Sigmoid colon (tissue), 6 donors: ENCODE measurements at regions not wholly inside any gene's neighbourhood (a gene's known extent, or its start where the extent isn't known, plus 50 kb on each side); places are given as distances from the start of the nearest gene placed in this dataset.
A peak's percentile ranks its signal among the peaks of the same experiment; 100 is the strongest.

ENCODE experiments used
- DNase-seq: peaks from one replicate; pipeline ENCODE4 v3.0.0-alpha.2; 2019
- H3K27ac ChIP-seq, 4 donors: fragments of 200-600 bp; sonication (generic); one replicate each; pipeline ENCODE4 v1.5.1; 2016 to 2019; ENCODE audit warnings: mild to moderate bottlenecking in 1 of 4
- H3K27me3 ChIP-seq, 3 donors: fragments of 200-600 bp; sonication (generic); one replicate each; pipeline ENCODE4 v1.5.1; 2019; ENCODE audit warnings: mild to moderate bottlenecking in 1 of 3
- H3K36me3 ChIP-seq, 4 donors: fragments of 200-600 bp; sonication (generic); one replicate each; pipeline ENCODE4 v1.5.1; 2016 to 2019
- H3K4me1 ChIP-seq, 4 donors: fragments of 200-600 bp; sonication (generic); one replicate each; pipeline ENCODE4 v1.5.1; 2017 to 2019
- H3K4me3 ChIP-seq, 4 donors: fragments of 200-600 bp; sonication (generic); one replicate each; pipeline ENCODE4 v1.5.1; 2017 to 2019; ENCODE audit warnings: mild to moderate bottlenecking in 2 of 4, moderate library complexity in 1 of 4
- H3K9me3 ChIP-seq, 4 donors: fragments of 200-600 bp in 3 of 4; sonication (generic) in 3 of 4; one replicate each; pipeline versions ENCODE4 v1.5.1 to v1.6.1; 2013 to 2019
- EP300 ChIP-seq, 4 donors: sonication (generic); formaldehyde crosslinking; IDR thresholded peaks; one replicate each; pipeline ENCODE4 v1.6.1; 2017; ENCODE audit warnings: antibody characterized with exemption in 4 of 4
- POLR2A ChIP-seq, 2 donors: fragments of 450-650 bp; IDR thresholded peaks; one replicate each; pipeline ENCODE4 v1.6.1; 2016; ENCODE audit warnings: antibody characterized with exemption in 2 of 2, mild to moderate bottlenecking in 2 of 2, moderate library complexity in 2 of 2
- POLR2AphosphoS5 ChIP-seq, 4 donors: sonication (generic); formaldehyde crosslinking; IDR thresholded peaks; one replicate each; pipeline ENCODE4 v1.6.1; 2017; ENCODE audit warnings: antibody characterized with exemption in 4 of 4
- WGBS, 2 donors: extraction: QIAGEN DNeasy Blood & Tissue Kit; methylation state at CpG; one replicate each; pipeline ENCODE4 v1.1.7; 2013; 5-methylcytosine and 5-hydroxymethylcytosine counted together
- intact Hi-C: fragments of 100-400 bp; cut with DNase I; formaldehyde crosslinking; loops from one replicate; pipeline ENCODE4 v1.15.1; 2023
- TF ChIP-seq, protein P1 (sequence below), 4 experiments: fragments of 450-650 bp in 3 of 4; fragments of 200-600 bp in 1 of 4; IDR thresholded peaks; one replicate each; pipeline ENCODE4 v1.5.1; 2016 to 2019; ENCODE audit warnings: antibody characterized with exemption in 4 of 4, mild to moderate bottlenecking in 3 of 4, moderate library complexity in 2 of 4
- donor health status: healthy with polysubstance abuse.
- donor health status: healthy.

DNA sequence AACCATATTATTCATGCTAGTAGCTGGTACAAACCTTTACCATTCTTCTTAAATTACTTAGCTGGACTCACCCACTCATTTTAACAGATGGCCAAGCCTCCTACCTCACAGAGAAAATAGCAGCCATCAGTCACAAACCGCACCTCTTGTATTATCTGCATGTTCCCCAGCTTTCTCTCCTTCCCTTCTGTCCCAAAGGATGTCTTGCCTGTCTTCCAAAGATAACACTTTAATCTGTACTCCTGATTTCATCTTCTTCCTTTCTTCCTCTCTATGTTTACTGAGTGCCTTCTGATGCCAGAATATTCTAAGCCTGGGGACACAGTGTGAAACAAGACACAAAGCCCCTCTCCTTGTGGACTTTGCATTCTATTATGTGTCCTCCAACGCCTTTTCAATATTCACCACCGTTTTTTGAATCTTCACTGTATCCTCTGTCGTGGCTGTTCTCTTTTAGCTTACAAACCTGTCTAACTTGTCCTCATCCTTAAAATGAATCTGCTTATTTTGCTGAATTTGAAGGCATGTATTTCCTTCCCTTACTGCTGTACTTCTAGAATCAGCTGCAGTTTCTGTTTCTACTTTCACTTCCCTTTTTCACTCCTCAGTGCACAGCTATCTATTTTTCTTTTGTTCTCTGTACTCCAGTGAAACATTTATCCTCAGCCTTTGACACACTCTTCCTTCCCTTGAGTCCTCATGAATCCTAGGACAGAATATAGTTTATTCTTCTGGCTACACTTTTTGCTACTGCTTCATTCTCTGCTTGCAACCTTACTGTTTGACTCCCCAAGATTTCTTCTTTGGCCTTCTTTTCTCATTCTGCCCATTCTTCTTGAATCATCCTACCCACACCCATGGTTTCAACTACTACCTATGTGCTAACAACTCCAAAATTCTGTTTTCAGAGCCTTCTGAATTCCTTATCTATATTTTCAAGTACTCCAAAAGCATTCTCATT, 216.9 kb upstream of the SAMSN1 start:
- 15 to 19% methylated on average over 4 of the region's 4 CpGs for WGBS, 2 donors
- Histone ChIP-seq H3K36me3 (no peaks in the 10 kb centered on the region), H3K27me3 (no peaks in the 10 kb centered on the region), H3K27ac (peak overlapping the region; percentile 14 to 44 (median 24)), H3K4me3 (peak overlapping the region in 2 of 4 donors; percentile 8 to 9), H3K4me1 (no peaks in the 10 kb centered on the region), H3K9me3 (no peaks in the 10 kb centered on the region)
- TF ChIP-seq POLR2A (IDR thresholded peaks at IDR 0.05) (no peak), POLR2AphosphoS5 (IDR thresholded peaks at IDR 0.05) (peak in 1 of 4 donors; percentile 38), EP300 (IDR thresholded peaks at IDR 0.05) (no peak)
- intact Hi-C loops, result no loop called here
- DNase-seq, result no peak

DNA sequence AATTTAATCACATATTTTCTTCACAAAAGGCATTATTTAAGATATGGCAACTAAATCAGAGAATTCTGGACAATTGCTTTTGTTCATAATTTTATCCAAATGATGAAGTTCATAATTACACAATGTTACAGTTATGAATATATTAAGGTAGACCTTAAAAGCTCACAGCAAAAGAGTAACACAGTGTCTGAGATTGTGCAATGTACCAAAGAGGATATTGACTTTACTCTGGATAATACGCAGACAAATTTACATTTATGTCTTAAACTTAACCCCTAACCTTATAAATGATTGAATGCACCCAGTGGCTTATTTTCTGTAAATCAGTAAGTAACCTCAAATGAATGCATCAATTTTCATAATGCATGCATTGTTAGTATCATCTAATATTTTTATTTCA, 216.2 kb upstream of the SAMSN1 start:
- TF ChIP-seq EP300 (IDR thresholded peaks at IDR 0.05) (no peak), POLR2A (IDR thresholded peaks at IDR 0.05) (no peak), POLR2AphosphoS5 (IDR thresholded peaks at IDR 0.05) (no peak)
- TF ChIP-seq, protein P1, sequence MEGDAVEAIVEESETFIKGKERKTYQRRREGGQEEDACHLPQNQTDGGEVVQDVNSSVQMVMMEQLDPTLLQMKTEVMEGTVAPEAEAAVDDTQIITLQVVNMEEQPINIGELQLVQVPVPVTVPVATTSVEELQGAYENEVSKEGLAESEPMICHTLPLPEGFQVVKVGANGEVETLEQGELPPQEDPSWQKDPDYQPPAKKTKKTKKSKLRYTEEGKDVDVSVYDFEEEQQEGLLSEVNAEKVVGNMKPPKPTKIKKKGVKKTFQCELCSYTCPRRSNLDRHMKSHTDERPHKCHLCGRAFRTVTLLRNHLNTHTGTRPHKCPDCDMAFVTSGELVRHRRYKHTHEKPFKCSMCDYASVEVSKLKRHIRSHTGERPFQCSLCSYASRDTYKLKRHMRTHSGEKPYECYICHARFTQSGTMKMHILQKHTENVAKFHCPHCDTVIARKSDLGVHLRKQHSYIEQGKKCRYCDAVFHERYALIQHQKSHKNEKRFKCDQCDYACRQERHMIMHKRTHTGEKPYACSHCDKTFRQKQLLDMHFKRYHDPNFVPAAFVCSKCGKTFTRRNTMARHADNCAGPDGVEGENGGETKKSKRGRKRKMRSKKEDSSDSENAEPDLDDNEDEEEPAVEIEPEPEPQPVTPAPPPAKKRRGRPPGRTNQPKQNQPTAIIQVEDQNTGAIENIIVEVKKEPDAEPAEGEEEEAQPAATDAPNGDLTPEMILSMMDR (IDR thresholded peaks at IDR 0.05), result no peak
- 45 to 59% methylated on average over 1 of the region's 1 CpG for WGBS, 2 donors
- no peaks in the 10 kb centered on the region for H3K9me3 ChIP-seq
- intact Hi-C loops, result no loop called here
- H3K4me3 ChIP-seq, result peak overlapping the region in 2 of 4 donors; percentile 8 to 9
- peak overlapping the region in 2 of 4 donors; percentile 14 to 44 for H3K27ac ChIP-seq
- H3K4me1 ChIP-seq, result no peaks in the 10 kb centered on the region
- H3K36me3 ChIP-seq, result no peaks in the 10 kb centered on the region
- no peaks in the 10 kb centered on the region for H3K27me3 ChIP-seq
- no peak for DNase-seq

DNA sequence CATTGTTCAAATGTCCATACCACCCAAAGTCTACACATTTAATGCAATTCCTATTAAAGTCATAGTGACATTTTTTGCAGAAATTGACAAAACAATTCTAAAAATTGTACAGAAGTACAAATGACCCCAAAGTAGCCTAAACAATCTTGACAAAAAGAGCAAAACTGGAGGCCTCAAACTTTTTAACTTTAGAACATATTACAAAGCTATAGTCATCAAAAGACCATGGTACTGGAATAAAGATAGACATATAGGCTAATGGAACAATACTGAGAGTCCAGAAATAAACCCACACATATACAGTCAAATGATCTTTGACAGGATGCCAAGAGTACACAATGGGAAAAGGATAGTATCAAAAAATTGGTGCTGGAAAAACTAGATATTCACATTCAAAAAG, 213.2 kb upstream of the SAMSN1 start:
- H3K9me3 ChIP-seq, result no peaks in the 10 kb centered on the region
- TF ChIP-seq POLR2AphosphoS5 (IDR thresholded peaks at IDR 0.05) (no peak), EP300 (IDR thresholded peaks at IDR 0.05) (no peak), POLR2A (IDR thresholded peaks at IDR 0.05) (no peak)
- TF ChIP-seq, protein P1 (IDR thresholded peaks at IDR 0.05), result no peak
- H3K4me1 ChIP-seq, result no peaks in the 10 kb centered on the region
- intact Hi-C loops, result no loop called here
- H3K27ac ChIP-seq, result no peak overlapping the region
- no peak for DNase-seq
- H3K27me3 ChIP-seq, result no peaks in the 10 kb centered on the region
- H3K36me3 ChIP-seq, result no peaks in the 10 kb centered on the region
- no peak overlapping the region for H3K4me3 ChIP-seq

GRCh38 chr21:14758849-14759248, 212.7 kb upstream of the SAMSN1 start:
- H3K36me3 ChIP-seq, result no peaks in the 10 kb centered on the region
- no peaks in the 10 kb centered on the region for H3K9me3 ChIP-seq
- no peak overlapping the region for H3K4me3 ChIP-seq
- TF ChIP-seq POLR2A (IDR thresholded peaks at IDR 0.05), result no peak
- TF ChIP-seq, protein P1 (IDR thresholded peaks at IDR 0.05), result no peak
- TF ChIP-seq POLR2AphosphoS5 (IDR thresholded peaks at IDR 0.05), result no peak
- no peak for TF ChIP-seq EP300 (IDR thresholded peaks at IDR 0.05)
- no peak for DNase-seq
- intact Hi-C loops, result no loop called here
- no peaks in the 10 kb centered on the region for H3K27me3 ChIP-seq
- H3K27ac ChIP-seq, result no peak overlapping the region
- H3K4me1 ChIP-seq, result no peaks in the 10 kb centered on the region

DNA sequence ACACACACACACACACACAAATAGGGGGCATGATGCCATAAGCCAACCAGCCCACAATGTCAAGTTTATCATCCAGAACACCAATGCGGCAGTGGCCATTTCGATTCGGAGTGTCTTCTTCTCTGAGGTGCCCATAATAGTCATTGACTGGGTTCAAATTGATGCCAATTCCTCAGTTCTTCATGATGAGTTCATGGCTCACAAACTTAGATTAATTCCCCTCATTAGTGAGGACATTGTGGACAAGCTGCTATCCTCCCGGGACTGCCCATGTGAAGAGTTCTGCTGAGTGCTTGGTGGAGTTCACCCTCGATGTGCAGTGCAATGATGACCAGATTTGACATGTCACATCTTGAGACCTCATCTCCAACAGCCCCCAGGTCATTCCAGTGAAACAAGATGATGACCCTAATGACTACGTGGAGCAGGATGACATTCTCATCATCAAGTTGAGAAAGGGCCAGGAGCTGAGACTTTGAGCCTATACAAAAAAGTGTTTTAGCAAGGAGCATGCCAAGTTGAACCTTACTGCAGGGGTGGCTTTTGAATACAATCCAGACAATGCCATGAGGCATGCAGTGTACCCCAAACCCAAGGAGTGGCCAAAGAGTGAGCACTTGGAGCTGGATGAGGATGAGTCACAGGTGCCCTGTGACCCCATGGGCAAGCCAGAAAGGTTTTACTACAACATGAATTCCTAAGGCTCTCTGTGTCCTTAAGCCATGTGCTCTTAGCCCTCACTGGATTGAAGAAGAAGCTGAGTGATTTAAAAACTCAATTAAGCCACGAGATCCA, 211.6 kb upstream of the SAMSN1 start:
- no peak for DNase-seq
- Histone ChIP-seq H3K4me3 (no peak overlapping the region), H3K27ac (no peak overlapping the region), H3K4me1 (no peaks in the 10 kb centered on the region), H3K36me3 (no peaks in the 10 kb centered on the region), H3K9me3 (no peaks in the 10 kb centered on the region), H3K27me3 (no peaks in the 10 kb centered on the region)
- TF ChIP-seq POLR2A (IDR thresholded peaks at IDR 0.05), result no peak
- no peak for TF ChIP-seq EP300 (IDR thresholded peaks at IDR 0.05)
- TF ChIP-seq POLR2AphosphoS5 (IDR thresholded peaks at IDR 0.05), result no peak
- TF ChIP-seq, protein P1 (IDR thresholded peaks at IDR 0.05), result no peak
- intact Hi-C loops, result no loop called here
- WGBS, 2 donors, result 96% methylated on average over 7 of the region's 7 CpGs
